Right cardiac atrium (tissue), 5 donors: ENCODE measurements at regions not wholly inside any gene's neighbourhood (a gene's known extent, or its start where the extent isn't known, plus 50 kb on each side); places are given as distances from the start of the nearest gene placed in this dataset.

Experiments
- ATAC-seq, 2 donors: fragments of 200-7000 bp; cut with Tn5 transposase; one replicate each; pipeline versions ENCODE4 v1.8.0 to v1.9.1; 2020; ENCODE audit warnings: moderate library complexity in 2 of 2, mild to moderate bottlenecking in 1 of 2
- DNase-seq, 3 donors: peaks; one replicate each; pipeline ENCODE4 v3.0.0-alpha.2; 2020
- H3K27ac ChIP-seq: one replicate; pipeline ENCODE4 v1.5.1; 2013; ENCODE audit warnings: mild to moderate bottlenecking, low read length, control low read depth, moderate library complexity
- H3K27me3 ChIP-seq: one replicate; pipeline ENCODE4 v1.6.1; 2013; ENCODE audit not compliant: control insufficient read depth, insufficient read depth
- H3K4me1 ChIP-seq: one replicate; pipeline ENCODE4 v1.6.1; 2013; ENCODE audit warnings: low read length; ENCODE audit not compliant: control insufficient read depth, insufficient read depth
- H3K4me3 ChIP-seq: one replicate; pipeline ENCODE4 v1.5.1; 2013; ENCODE audit warnings: low read length, control low read depth
- H3K9me3 ChIP-seq: one replicate; pipeline ENCODE4 v1.6.1; 2013; ENCODE audit warnings: low read length; ENCODE audit not compliant: control insufficient read depth
- WGBS: extraction: QIAGEN DNeasy Blood & Tissue Kit; methylation state at CpG from one replicate; pipeline ENCODE4 v1.1.7; 2013; 5-methylcytosine and 5-hydroxymethylcytosine counted together
- intact Hi-C, 4 donors: fragments of 100-400 bp; cut with DNase I; formaldehyde crosslinking; loops; one replicate each; pipeline versions ENCODE4 v1.11.0 to v1.14.0; 2022 to 2023
- donor health status: healthy with polysubstance abuse.
- donor health status: DM: no; HTN: yes; CAD: no.
- donor health status: DM: no; HTN: no; CAD: no.
- donor health status: DM: no; HTN: yes; CAD: no; lungs with severe emphysema.
- donor health status: DM: yes; HTN: yes; CAD: no.

GRCh38 chr20:40470445-40471260 is 218.4 kb downstream of the MAFB start:
- DNase-seq: peak; percentile 37 to 71 (median 69)
- H3K27ac ChIP-seq: peak overlapping the region; percentile 45
- WGBS: 48% methylated on average over 14 of the region's 14 CpGs
- H3K9me3 ChIP-seq: no peaks in the 10 kb centered on the region
- intact Hi-C loops: no loop called here
- H3K27me3 ChIP-seq: no peaks in the 10 kb centered on the region
- peak; percentile 50 to 60 for ATAC-seq
- H3K4me3 ChIP-seq: no peak overlapping the region
- peaks cover 6% of the 10 kb centered on the region for H3K4me1 ChIP-seq

- Histone ChIP-seq H3K4me1 (peaks cover 6% of the 10 kb centered on the region), H3K9me3 (no peaks in the 10 kb centered on the region), H3K27ac (no peak overlapping the region), H3K27me3 (no peaks in the 10 kb centered on the region), H3K4me3 (no peak overlapping the region)
- no peak for DNase-seq
- ATAC-seq: no peak
- intact Hi-C loops: no loop called here
- 94% methylated on average over 3 of the region's 3 CpGs for WGBS
Measured at GRCh38 chr20:40468759-40469158, 220.3 kb downstream of the MAFB start.

GRCh38 chr20:40467703-40468411 is 221.2 kb downstream of the MAFB start:
- Histone ChIP-seq H3K27ac (no peak overlapping the region), H3K9me3 (no peaks in the 10 kb centered on the region), H3K4me3 (no peak overlapping the region), H3K27me3 (no peaks in the 10 kb centered on the region), H3K4me1 (peaks cover 6% of the 10 kb centered on the region)
- 93% methylated on average over 8 of the region's 8 CpGs for WGBS
- intact Hi-C loops: no loop called here
- no peak for DNase-seq
- ATAC-seq: no peak

- intact Hi-C loops: no loop called here
- Histone ChIP-seq H3K9me3 (no peaks in the 10 kb centered on the region), H3K27me3 (no peaks in the 10 kb centered on the region), H3K27ac (no peak overlapping the region), H3K4me3 (no peak overlapping the region), H3K4me1 (peaks cover 6% of the 10 kb centered on the region)
- 51% methylated on average over 3 of the region's 3 CpGs for WGBS
- DNase-seq: peak in 1 of 3 donors; percentile 24
- no peak for ATAC-seq
Measured at GRCh38 chr20:40467067-40467466, 222.0 kb downstream of the MAFB start.

- Histone ChIP-seq H3K27ac (no peak overlapping the region), H3K27me3 (no peaks in the 10 kb centered on the region), H3K4me1 (peaks cover 2% of the 10 kb centered on the region), H3K4me3 (no peak overlapping the region), H3K9me3 (no peaks in the 10 kb centered on the region)
- whole genome bisulfite sequencing: 86% methylated on average over 2 of the region's 2 CpGs
- ATAC-seq (peak; percentile 45 to 52), DNase-seq (no peak)
- intact Hi-C loops: no loop called here
Measured at GRCh38 chr20:40464731-40465208, 224.3 kb downstream of the MAFB start.

- H3K4me3 ChIP-seq: no peak overlapping the region
- no peaks in the 10 kb centered on the region for H3K4me1 ChIP-seq
- ATAC-seq (peak; percentile 42 to 53), DNase-seq (peak in 2 of 3 donors; percentile 61 to 65)
- H3K9me3 ChIP-seq: no peaks in the 10 kb centered on the region
- WGBS: 52% methylated on average over 6 of the region's 6 CpGs
- no peaks in the 10 kb centered on the region for H3K27me3 ChIP-seq
- H3K27ac ChIP-seq: no peak overlapping the region
- intact Hi-C loops: no loop called here
Measured at GRCh38 chr20:40463171-40463570, 225.9 kb downstream of the MAFB start.

GRCh38 chr20:40462566-40462965 is 226.5 kb downstream of the MAFB start:
- Histone ChIP-seq H3K27ac (no peak overlapping the region), H3K4me3 (no peak overlapping the region), H3K4me1 (no peaks in the 10 kb centered on the region), H3K9me3 (no peaks in the 10 kb centered on the region), H3K27me3 (no peaks in the 10 kb centered on the region)
- DNase-seq (no peak), ATAC-seq (no peak)
- WGBS: 68% methylated on average over 1 of the region's 1 CpG
- intact Hi-C loops: no loop called here

GRCh38 chr20:40459299-40459698 is 229.7 kb downstream of the MAFB start:
- DNase-seq (no peak), ATAC-seq (no peak)
- Histone ChIP-seq H3K9me3 (no peaks in the 10 kb centered on the region), H3K27me3 (no peaks in the 10 kb centered on the region), H3K27ac (no peak overlapping the region), H3K4me3 (no peak overlapping the region), H3K4me1 (no peaks in the 10 kb centered on the region)
- intact Hi-C loops: no loop called here
- 66% methylated on average over 4 of the region's 4 CpGs for WGBS

GRCh38 chr20:40457404-40457803 is 231.6 kb downstream of the MAFB start:
- no peaks in the 10 kb centered on the region for H3K4me1 ChIP-seq
- ATAC-seq: no peak
- no peak overlapping the region for H3K4me3 ChIP-seq
- no peak for DNase-seq
- H3K9me3 ChIP-seq: no peaks in the 10 kb centered on the region
- 90% methylated on average over 3 of the region's 3 CpGs for WGBS
- no peak overlapping the region for H3K27ac ChIP-seq
- intact Hi-C loops: no loop called here
- H3K27me3 ChIP-seq: no peaks in the 10 kb centered on the region

- no peaks in the 10 kb centered on the region for H3K27me3 ChIP-seq
- intact Hi-C loops: no loop called here
- no peak overlapping the region for H3K4me3 ChIP-seq
- 86% methylated on average over 3 of the region's 3 CpGs for WGBS
- DNase-seq (no peak), ATAC-seq (no peak)
- H3K9me3 ChIP-seq: no peaks in the 10 kb centered on the region
- no peak overlapping the region for H3K27ac ChIP-seq
- no peaks in the 10 kb centered on the region for H3K4me1 ChIP-seq
Measured at GRCh38 chr20:40452758-40453157, 236.3 kb downstream of the MAFB start.

- no peaks in the 10 kb centered on the region for H3K9me3 ChIP-seq
- peak in 1 of 2 donors; percentile 70 for ATAC-seq
- 72% methylated on average over 1 of the region's 1 CpG for WGBS
- no peak overlapping the region for H3K27ac ChIP-seq
- DNase-seq: no peak
- H3K4me1 ChIP-seq: peaks cover 2% of the 10 kb centered on the region
- H3K4me3 ChIP-seq: no peak overlapping the region
- intact Hi-C loops: no loop called here
- no peaks in the 10 kb centered on the region for H3K27me3 ChIP-seq
Measured at GRCh38 chr20:40451552-40451951, 237.5 kb downstream of the MAFB start.
